ENCODE measurements at regions not wholly inside any gene's neighbourhood (a gene's known extent, or its start where the extent isn't known, plus 50 kb on each side); places are given as distances from the start of the nearest gene placed in this dataset.

DNA sequence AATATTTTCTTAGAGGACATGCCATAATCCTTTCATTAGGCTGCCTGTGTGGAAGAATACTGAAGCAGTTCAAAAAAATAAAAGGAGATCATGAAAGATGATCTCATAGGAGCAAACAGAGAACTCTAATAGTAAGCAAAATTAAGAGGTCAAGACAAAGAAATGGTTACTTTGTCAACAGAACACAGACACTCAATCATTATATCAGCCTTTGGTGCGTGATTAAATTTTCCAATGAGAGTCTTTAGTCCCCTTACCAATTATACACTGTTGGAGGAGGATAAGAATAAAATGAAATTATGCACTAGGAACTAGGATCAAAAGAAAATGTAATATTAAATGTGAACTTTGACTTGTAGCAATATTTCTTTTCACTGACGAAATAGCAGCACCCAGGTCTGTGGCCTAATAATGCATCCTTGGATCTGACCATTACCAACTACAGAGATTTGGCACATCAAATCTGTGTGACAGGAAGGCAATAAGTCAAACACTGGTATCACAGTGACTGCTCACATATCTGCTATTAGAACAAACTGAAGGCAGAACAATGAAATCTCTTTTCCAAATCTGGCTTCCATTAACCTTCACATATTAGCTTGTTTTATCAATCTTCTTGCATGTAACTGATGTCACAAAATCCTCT lies 1812.9 kb downstream of the PLA2G4A start:
- DNase-seq (ENCODE audit: low read depth in 1 of 2, low spot score in 1 of 2) (no peak), FAIRE-seq (no peak), ATAC-seq (no peak)
- POLR2A ChIA-PET, result no interaction called here
- TF ChIP-seq NR3C1 (IDR thresholded peaks at IDR 0.05) (no peak), RAD21 (conservative IDR thresholded peaks at IDR 0.05 in 1 of 2, IDR thresholded peaks at IDR 0.05 in 1 of 2) (no peak), CBX8 (IDR thresholded peaks at IDR 0.05) (no peak), FOSB (CRISPR knock-in tag; IDR thresholded peaks at IDR 0.05) (no peak), RFX5 (IDR thresholded peaks at IDR 0.05) (no peak), CEBPB (IDR thresholded peaks at IDR 0.05) (no peak), HOXB13 (CRISPR knock-in tag; IDR thresholded peaks at IDR 0.05; ENCODE audit: low read depth) (no peak), ESRRA (IDR thresholded peaks at IDR 0.05; ENCODE audit: borderline replicate concordance, low read length) (no peak), HOXA7 (CRISPR knock-in tag; IDR thresholded peaks at IDR 0.05) (no peak), EP300 (IDR thresholded peaks at IDR 0.05) (no peak), TP53 (CRISPR knock-in tag; IDR thresholded peaks at IDR 0.05) (no peak), NPAS2 (CRISPR knock-in tag; IDR thresholded peaks at IDR 0.05; ENCODE audit: borderline replicate concordance) (no peak), MYC (IDR thresholded peaks at IDR 0.05; ENCODE audit: borderline replicate concordance, low read length) (no peak), CBX2 (IDR thresholded peaks at IDR 0.05; ENCODE audit: borderline replicate concordance, low read depth) (no peak), SMC3 (IDR thresholded peaks at IDR 0.05) (no peak), POLR2A (IDR thresholded peaks at IDR 0.05; ENCODE audit: low read length) (no peak), ZC3H11A (IDR thresholded peaks at IDR 0.05) (no peak), HDAC2 (IDR thresholded peaks at IDR 0.05) (no peak)
- TF ChIP-seq, protein P1, sequence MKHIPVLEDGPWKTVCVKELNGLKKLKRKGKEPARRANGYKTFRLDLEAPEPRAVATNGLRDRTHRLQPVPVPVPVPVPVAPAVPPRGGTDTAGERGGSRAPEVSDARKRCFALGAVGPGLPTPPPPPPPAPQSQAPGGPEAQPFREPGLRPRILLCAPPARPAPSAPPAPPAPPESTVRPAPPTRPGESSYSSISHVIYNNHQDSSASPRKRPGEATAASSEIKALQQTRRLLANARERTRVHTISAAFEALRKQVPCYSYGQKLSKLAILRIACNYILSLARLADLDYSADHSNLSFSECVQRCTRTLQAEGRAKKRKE (CRISPR knock-in tag; IDR thresholded peaks at IDR 0.05; ENCODE audit: low read depth), result no peak
- Histone ChIP-seq H3K9me3 (no peaks in the 10 kb centered on the region), H3K4me1 (no peaks in the 10 kb centered on the region), H3K4me2 (no peak overlapping the region), H3K27ac (no peak overlapping the region), H3K4me3 (no peak overlapping the region)
- WGBS (ENCODE audit: missing lambda C conversion rate), result 59% methylated on average over 2 of the region's 2 CpGs
- CTCF ChIA-PET, result interaction anchor here (0.5 kb wide), 1 partner anchor 56 kb away, joined by 3 read pairs; no protein-coding TSS in a partner anchor

- ATAC-seq (no peak), DNase-seq (ENCODE audit: low read depth in 1 of 2, low spot score in 1 of 2) (no peak), FAIRE-seq (no peak)
- 74% methylated on average over 5 of the region's 5 CpGs for WGBS (ENCODE audit: missing lambda C conversion rate)
- ChIA-PET POLR2A (no interaction called here), CTCF (no interaction called here)
- TF ChIP-seq POLR2A (IDR thresholded peaks at IDR 0.05; ENCODE audit: low read length) (no peak), KDM1A (IDR thresholded peaks at IDR 0.05; ENCODE audit: low read depth) (no peak), NPAS2 (CRISPR knock-in tag; IDR thresholded peaks at IDR 0.05; ENCODE audit: borderline replicate concordance) (no peak), HDAC2 (IDR thresholded peaks at IDR 0.05) (no peak), ZSCAN20 (CRISPR knock-in tag; IDR thresholded peaks at IDR 0.05) (no peak), SMC3 (IDR thresholded peaks at IDR 0.05) (no peak), NFE2L2 (conservative IDR thresholded peaks at IDR 0.05; ENCODE audit: low read length) (no peak), RCOR1 (IDR thresholded peaks at IDR 0.05; ENCODE audit: low read depth, low read length) (no peak), MAFK (IDR thresholded peaks at IDR 0.05; ENCODE audit: partially characterized antibody) (no peak), HEYL (CRISPR knock-in tag; IDR thresholded peaks at IDR 0.05) (no peak), PHF8 (IDR thresholded peaks at IDR 0.05; ENCODE audit: borderline replicate concordance, low read depth) (no peak), CBX2 (IDR thresholded peaks at IDR 0.05; ENCODE audit: borderline replicate concordance, low read depth) (no peak), SREBF2 (IDR thresholded peaks at IDR 0.05) (no peak), CTCF (IDR thresholded peaks at IDR 0.05) (no peak), POLR2AphosphoS2 (conservative IDR thresholded peaks at IDR 0.05; ENCODE audit: low read length) (no peak)
- Histone ChIP-seq H3K27ac (no peak overlapping the region), H3K9me3 (no peaks in the 10 kb centered on the region), H3K4me1 (no peaks in the 10 kb centered on the region), H3K4me2 (no peak overlapping the region), H3K4me3 (no peak overlapping the region)
Measured at GRCh38 chr1:188642704-188643103, 1814.0 kb downstream of the PLA2G4A start.

All from A549 (cell line).